MM.1S (cell line): ENCODE measurements at regions not wholly inside any gene's neighbourhood (a gene's known extent, or its start where the extent isn't known, plus 50 kb on each side); places are given as distances from the start of the nearest gene placed in this dataset.

ENCODE experiments used
- CTCF ChIP-seq: fragments of 300-600 bp; sonication (generic); IDR thresholded peaks from 2 replicates; pipeline ENCODE4 v1.5.1; 2016; ENCODE audit warnings: antibody characterized with exemption, low read length, mixed read lengths
- EZH2 ChIP-seq: fragments of 300-600 bp; sonication (generic); optimal IDR thresholded peaks from 2 replicates; pipeline ENCODE3; 2017; ENCODE audit warnings: low read depth, mild to moderate bottlenecking, antibody characterized with exemption, low read length, mixed read lengths
- EZH2phosphoT487 ChIP-seq: fragments of 300-600 bp; sonication (generic); IDR thresholded peaks from 2 replicates; pipeline ENCODE4 v1.6.1; 2018; ENCODE audit warnings: antibody characterized with exemption, low read length

DNA sequence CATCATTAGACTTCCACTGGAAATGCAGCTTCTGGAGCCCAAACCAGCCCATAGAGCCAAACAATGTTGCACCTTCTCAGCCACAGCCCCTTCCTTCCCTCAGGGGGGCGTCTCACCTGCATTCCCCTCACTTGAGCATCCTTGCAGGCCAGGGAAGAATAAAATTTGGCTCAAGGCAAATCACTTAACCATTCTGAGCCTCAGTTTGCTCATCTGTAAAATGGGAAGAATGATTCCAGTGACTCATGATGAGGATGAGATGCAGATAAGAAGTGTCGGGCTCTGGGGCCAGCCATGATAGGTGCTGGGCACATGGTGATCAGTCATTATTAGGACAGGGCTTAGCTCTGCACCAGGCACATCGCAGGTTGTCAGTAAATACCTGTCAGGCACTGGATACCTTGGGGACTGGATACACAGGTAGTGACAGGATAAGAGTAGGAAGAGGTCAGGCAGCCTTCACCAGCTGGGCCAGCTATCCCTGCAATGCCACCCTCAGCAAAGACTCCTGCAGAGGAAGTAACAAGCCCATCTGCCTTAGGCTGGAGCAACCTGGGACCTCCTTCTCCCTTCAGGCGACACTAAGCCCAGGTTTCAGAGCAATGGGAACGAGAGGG, 208.0 kb upstream of the TNRC6C start:
- TF ChIP-seq CTCF (no peak), EZH2 (no peak), EZH2phosphoT487 (no peak)
